Mononuclear cell (primary cell): ENCODE measurements at regions not wholly inside any gene's neighbourhood (a gene's known extent, or its start where the extent isn't known, plus 50 kb on each side); places are given as distances from the start of the nearest gene placed in this dataset.

Experiments used
- H3K27me3 ChIP-seq: 2 replicates; pipeline ENCODE4 v1.6.0; 2011; ENCODE audit warnings: low read length, control low read depth; ENCODE audit not compliant: insufficient read depth
- H3K4me1 ChIP-seq: 2 replicates; pipeline ENCODE4 v1.5.1; 2011; ENCODE audit warnings: mild to moderate bottlenecking, low read length, control low read depth; ENCODE audit not compliant: insufficient read depth
- H3K4me3 ChIP-seq: 2 replicates; pipeline ENCODE4 v1.5.1; 2011; ENCODE audit warnings: mild to moderate bottlenecking, low read length, moderate library complexity
- H3K9me3 ChIP-seq: 2 replicates; pipeline ENCODE4 v1.5.1; 2011; ENCODE audit warnings: low read depth, mild to moderate bottlenecking, control low read depth, low read length

DNA sequence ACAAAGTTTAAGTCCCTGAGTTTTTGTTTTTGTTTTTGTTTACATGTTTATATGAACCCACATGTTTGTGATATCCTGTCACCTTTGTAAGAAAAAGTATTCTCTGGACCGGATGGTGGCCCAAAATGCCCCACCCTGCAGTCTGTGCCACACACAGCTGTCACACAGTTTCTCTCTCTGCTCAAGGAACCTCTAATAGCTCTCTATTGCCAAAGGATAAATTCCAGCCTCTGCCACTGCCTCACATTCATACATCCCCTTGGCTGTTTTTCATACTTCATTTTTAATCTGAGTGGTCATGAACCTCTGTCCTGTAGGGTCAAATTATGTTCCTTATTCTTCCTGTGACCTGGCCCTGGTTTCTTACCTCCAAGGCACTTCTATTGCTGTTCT, 520.3 kb upstream of the CDH5 start:
- Histone ChIP-seq H3K9me3 (no peaks in the 10 kb centered on the region), H3K27me3 (no peaks in the 10 kb centered on the region), H3K4me1 (no peaks in the 10 kb centered on the region), H3K4me3 (no peak overlapping the region)

DNA sequence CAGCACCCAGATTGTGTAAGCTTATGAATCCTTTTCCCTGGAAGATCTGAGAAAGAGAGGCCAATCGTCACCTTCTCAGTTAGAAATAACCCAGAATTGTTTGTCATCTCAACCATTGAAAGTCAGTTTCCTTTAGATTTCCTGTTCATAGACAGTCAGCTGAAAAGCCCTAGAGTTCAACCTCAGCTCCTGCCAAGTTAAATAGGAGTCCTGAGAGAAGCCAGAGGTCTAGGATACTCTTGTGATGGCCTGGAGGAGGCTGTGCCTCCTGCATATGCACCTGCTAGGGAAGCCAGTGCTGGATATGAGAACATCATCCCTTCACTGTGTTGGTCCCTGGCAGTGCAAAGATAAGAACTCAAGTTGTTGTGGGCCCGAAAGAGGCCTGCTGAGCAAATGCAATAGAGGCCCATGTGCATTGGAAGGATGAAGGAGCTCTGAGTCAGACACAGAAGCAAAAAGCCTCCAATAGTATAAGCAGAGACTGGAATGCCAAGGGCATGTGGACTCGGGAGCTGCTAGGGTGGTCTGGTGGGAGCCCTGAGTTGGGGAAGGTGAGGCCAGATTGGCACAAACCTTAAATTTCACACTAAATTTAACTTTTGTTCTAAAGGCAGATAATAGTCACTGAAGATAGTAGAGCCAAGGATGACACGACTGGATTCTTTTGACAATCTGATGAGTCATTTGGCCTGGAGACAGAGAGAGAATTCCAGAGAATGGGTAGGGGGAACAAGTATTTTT, 520.9 kb upstream of the CDH5 start:
- Histone ChIP-seq H3K9me3 (no peaks in the 10 kb centered on the region), H3K27me3 (no peaks in the 10 kb centered on the region)

DNA sequence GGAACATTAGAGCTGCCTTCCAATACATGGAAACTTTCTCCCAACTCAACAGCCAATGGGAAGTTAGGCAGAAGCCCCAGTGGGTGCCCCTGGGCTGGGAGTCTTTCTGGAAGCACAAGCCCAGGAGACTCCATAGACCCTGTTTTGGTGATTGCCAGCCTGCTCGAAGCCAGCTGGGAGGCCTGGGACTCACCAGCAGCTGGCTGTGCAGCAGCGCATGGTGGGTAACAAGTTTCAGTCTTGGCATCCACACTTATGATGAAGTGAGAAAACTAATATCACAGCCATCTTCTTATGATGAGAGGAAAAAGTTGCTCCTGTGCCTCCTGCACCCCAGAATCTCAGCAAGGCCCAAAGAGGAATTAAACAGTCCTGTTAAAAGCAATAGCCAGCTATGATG, 522.5 kb upstream of the CDH5 start:
- Histone ChIP-seq H3K4me3 (no peak overlapping the region), H3K27me3 (no peaks in the 10 kb centered on the region), H3K4me1 (no peaks in the 10 kb centered on the region), H3K9me3 (no peaks in the 10 kb centered on the region)

More for the DNA sequence above, 520.9 kb upstream of the CDH5 start:
- Histone ChIP-seq H3K4me3 (no peak overlapping the region), H3K4me1 (no peaks in the 10 kb centered on the region)

DNA sequence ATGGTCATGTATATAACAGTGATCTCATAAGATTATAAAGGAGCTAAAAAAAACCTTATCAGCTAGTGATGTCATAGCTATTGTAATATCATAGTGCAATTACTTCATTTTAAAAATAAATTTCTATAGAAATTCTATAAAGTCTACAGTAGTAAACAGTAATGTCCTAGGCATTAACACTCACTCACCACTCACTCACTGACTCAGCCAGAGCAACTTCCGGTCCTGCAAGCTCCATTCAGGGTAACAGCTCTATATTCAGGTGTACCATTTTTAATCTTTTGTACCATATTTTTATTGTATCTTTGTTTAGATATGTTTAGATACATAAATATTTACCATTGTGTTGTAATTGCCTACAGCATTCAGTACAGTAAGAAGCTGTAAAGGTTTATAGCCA, 524.4 kb upstream of the CDH5 start:
- Histone ChIP-seq H3K9me3 (no peaks in the 10 kb centered on the region), H3K4me3 (no peak overlapping the region), H3K4me1 (no peaks in the 10 kb centered on the region), H3K27me3 (no peaks in the 10 kb centered on the region)

DNA sequence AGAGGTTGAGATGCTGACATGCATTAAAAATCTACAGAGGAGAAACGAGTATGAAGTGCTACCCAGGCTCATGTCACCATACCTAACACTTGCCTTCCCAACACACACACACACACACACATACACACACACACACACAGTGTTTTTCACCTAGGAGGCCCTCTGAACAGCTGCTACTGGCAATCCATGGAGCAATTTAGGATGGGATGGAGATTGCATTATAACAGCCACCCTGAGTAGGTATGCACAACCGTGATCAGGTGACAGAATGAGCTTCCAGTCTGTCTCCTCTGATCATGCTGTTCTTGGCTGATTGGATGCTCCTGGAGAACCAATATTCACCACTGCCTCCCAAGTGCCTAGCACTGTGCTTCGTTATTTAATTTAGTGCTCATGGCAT, 528.5 kb upstream of the CDH5 start:
- H3K27me3 ChIP-seq = no peaks in the 10 kb centered on the region
- no peaks in the 10 kb centered on the region for H3K9me3 ChIP-seq
- H3K4me3 ChIP-seq = no peak overlapping the region
- no peaks in the 10 kb centered on the region for H3K4me1 ChIP-seq

DNA sequence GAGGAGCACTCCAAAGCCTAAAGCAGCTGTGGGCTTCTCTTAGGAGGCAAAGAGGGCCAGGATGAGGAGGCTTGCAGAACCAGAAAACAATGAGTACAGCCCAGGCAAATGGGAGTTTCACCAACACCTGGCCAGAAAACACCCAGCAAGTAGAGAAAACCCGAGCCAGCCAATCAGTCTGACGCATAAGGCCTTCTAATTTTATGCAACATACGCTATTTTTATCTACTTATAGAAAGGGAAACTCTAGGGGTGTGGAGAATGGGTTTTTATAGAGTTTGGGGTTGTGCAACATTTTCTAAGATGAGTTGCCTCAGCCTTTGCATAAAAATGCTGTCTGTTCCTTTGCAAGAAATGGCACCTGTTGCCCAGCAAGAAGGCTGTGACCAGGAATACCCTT, 529.0 kb upstream of the CDH5 start:
- Histone ChIP-seq H3K9me3 (no peaks in the 10 kb centered on the region), H3K4me1 (no peaks in the 10 kb centered on the region), H3K27me3 (no peaks in the 10 kb centered on the region), H3K4me3 (no peak overlapping the region)

DNA sequence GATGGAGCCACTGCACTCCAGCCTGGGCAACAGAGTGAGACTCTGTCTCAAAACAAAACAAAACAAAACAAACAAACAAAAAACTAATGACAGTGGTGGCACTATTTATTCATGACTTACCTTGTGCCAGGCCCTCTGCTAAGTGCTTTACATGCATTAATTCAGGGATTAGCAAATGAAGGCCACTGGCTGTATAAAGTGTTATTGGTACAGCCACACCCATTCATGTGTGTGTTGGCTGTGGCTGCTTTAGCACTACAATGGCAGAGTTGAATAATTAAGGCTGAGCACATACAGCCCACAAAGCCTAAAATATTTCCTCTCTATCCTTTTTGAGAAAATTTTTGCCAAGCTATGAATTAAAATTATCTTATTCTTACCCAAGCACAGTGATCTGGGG, 531.8 kb upstream of the CDH5 start:
- no peaks in the 10 kb centered on the region for H3K27me3 ChIP-seq
- no peak overlapping the region for H3K4me3 ChIP-seq
- no peaks in the 10 kb centered on the region for H3K9me3 ChIP-seq
- H3K4me1 ChIP-seq = no peaks in the 10 kb centered on the region

DNA sequence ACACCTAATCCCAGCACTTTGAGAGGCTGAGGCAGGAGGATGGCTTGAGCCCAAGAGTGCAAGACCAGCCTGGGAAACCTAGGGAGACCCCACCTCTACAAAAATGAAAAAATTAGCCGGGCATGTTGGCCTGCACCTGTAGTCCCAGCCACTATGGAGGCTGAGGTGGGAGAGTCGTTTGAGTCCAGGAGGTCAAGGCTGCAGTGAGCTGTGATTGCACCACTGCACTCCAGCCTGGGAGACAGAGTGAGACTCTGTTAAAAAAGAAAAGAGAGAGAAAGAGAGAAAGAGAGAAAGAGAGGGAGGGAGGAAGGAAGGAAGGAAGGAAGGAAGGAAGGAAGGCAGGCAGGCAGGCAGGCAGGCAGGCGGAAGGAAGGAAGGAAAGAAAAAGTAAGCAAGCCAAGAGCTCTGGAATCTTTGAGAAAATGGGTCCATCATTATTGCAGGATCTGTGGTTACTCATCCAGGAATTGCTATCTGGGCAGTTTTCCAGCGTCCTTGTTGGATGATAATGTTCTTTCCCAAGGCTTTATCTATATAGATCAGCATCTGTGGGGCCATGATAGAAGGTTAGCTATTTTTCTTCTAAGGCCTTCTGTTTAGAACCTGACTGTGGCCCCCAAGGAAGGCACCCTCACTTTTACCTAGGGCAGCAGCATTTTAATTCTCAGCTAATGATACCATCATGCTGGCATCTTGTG, 533.2 kb upstream of the CDH5 start:
- Histone ChIP-seq H3K27me3 (no peaks in the 10 kb centered on the region), H3K4me1 (no peaks in the 10 kb centered on the region), H3K9me3 (no peaks in the 10 kb centered on the region), H3K4me3 (no peak overlapping the region)

DNA sequence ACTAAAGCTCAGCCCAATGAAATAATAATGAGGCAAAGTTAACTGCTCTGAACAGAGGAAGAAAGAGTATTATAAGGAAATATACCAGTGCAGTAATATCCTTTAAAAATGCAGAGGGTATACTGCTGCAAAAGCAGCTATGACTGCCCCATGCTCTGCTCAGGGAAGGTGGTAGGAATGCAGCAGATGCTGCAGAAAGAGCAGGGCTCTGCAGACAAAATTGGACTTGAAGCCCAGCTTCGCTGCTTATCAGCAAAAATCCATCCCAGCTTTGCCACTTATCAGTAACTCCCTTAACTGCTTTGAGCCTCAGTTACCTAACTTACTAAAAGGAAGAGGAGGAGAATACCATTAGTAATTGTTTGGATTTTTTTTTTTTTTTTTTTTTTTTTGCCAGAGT, 533.8 kb upstream of the CDH5 start:
- Histone ChIP-seq H3K4me1 (no peaks in the 10 kb centered on the region), H3K4me3 (no peak overlapping the region), H3K27me3 (no peaks in the 10 kb centered on the region), H3K9me3 (no peaks in the 10 kb centered on the region)

DNA sequence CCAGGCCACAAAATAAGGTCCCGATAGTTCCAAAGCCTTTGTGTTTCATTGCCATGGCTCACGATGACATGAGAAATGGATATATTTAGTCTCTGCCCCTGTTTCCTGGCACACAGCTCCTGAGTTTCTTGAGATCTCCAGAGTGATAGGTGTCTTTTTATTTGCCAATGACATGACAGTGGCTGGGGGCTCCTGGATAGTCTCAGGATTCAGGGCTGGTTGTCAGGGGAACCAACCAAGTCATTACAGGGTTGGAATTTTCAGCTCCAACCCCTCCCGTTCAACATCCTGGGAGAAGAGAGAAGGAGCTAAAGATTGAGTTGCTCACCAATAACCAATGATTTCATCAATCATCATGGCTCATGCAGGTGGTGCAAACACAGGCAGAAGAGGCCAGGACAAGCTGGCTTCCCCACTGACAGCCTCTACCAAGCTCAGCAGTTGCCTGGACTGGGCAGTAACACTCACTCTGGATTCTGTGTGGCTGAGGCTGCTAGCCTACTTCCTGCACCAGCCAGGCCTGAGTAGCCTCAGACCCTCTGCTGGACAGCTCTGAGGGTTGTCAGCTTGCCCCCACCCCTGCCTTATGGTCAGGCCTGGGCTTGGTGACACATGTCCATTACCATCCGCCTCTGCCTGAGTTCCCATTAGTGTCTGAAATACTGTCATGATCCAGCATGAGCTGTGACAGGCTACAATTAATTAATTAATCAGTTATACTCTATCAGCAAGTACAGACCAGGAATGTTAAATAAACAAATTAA, 534.4 kb upstream of the CDH5 start:
- Histone ChIP-seq H3K9me3 (no peaks in the 10 kb centered on the region), H3K27me3 (no peaks in the 10 kb centered on the region), H3K4me3 (no peak overlapping the region), H3K4me1 (no peaks in the 10 kb centered on the region)

DNA sequence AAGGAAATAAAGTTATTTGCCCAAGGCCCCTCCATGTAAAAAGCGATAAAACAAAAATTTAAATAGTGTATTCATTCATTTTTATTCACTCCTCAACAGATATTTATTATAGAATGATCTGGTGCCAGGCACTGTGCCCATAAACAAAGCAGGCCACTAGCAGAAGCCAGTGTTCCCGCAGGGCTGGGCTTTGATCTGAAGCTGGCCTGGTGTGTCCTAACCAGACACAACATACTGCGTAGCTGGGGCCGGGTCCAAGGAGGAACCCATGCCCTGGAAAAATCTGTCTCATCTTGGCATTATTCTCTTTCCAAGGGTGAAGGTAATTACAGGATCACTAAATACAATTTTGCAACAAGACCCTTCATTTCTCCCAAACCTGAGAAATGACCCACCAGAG, 537.4 kb upstream of the CDH5 start:
- no peaks in the 10 kb centered on the region for H3K27me3 ChIP-seq
- H3K4me1 ChIP-seq = no peaks in the 10 kb centered on the region
- H3K4me3 ChIP-seq = no peak overlapping the region
- H3K9me3 ChIP-seq = no peaks in the 10 kb centered on the region

DNA sequence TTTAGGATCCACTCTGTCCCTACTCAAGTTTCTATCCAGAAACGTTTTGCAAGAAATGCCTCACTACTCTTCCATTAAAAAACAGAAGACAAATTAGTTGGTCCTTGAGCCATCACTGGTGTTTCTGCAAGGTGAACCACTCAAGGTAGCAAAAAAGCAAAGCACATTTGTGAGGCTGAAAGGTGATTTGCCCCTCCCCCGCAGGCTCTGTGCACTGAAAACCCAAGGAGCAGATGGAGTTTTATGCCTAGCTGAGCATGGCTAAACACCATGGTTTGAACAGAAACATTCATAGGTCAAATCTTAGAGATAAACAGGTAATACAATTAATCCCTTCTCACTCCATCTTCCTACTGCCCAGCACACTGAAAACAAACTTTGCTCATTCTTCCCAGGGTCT, 538.2 kb upstream of the CDH5 start:
- no peaks in the 10 kb centered on the region for H3K4me1 ChIP-seq

DNA sequence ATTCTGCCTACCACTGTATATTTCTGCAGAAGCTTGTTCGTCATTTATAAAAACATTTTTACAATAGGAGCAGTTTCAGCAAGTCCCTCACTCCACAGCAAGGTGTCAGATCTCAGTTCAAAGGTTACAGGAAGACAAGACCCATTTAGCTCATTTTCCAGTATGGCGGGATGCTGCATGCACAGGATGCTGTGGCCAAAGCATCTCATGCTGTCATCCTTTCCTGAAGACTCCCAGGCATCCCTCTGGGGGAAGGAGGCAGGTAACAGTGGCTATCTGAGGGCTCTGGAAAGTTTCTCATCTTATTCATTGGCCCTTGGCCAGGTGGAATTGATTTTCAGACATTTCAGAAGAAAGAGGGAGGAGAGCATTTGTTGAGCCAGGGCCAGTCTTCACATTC, 539.3 kb upstream of the CDH5 start:
- no peak overlapping the region for H3K4me3 ChIP-seq
- H3K9me3 ChIP-seq = no peaks in the 10 kb centered on the region
- H3K4me1 ChIP-seq = no peaks in the 10 kb centered on the region
- no peaks in the 10 kb centered on the region for H3K27me3 ChIP-seq

More for the DNA sequence above, 538.2 kb upstream of the CDH5 start:
- Histone ChIP-seq H3K27me3 (no peaks in the 10 kb centered on the region), H3K4me3 (no peak overlapping the region), H3K9me3 (no peaks in the 10 kb centered on the region)

DNA sequence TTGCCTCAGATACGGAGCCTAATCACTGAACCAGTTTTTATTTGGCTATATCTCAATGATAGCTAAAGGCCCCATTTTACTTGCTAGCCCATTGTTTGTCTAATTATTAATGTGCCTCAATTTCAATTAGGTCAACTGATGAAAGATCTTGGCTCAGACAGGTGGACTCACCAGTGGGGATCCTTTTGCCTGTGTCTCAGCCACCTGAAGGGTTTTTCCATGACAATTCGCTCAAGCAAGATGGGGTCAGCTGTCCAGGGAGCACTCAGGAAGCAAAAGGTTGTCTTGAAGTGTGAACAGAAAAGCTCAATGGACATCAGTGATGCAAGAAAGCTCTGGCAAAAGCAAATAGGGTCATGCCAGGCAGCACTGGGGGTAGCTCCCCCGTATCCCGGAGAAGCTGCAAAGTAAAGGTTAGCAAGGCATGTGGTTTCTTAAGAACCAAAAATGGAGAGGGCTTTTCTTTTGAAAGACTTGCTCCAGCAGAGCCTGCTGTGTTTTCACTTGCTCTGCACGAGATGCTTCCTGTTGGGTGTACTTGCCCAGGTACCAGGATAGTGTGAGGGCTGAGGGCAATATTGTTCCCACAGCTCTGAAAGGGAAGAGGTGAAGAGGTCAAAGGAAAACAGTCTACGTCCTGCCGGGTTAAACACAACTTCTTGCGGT, 541.2 kb upstream of the CDH5 start:
- H3K4me1 ChIP-seq = no peaks in the 10 kb centered on the region
- H3K4me3 ChIP-seq = no peak overlapping the region
- H3K9me3 ChIP-seq = no peaks in the 10 kb centered on the region
- no peaks in the 10 kb centered on the region for H3K27me3 ChIP-seq

DNA sequence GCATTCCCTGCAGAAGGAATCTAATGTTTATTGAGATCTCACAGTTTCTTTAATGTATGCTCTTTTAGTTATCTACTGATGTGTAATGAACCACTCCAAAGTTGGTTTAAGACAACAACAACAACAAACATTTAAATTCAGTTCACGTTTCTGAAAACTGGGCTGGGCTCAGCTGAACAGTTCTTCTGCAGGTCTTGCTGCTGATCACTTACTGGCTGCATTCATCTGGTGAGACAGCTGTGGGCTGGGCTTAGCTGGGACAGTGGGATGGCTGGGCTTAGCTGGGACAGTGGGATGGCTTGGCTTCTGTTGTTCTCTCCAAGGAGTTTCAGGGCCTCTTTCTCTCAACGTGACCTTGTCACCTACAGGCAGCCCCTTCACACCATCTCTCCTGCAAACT, 544.3 kb upstream of the CDH5 start:
- H3K4me3 ChIP-seq = no peak overlapping the region
- no peaks in the 10 kb centered on the region for H3K4me1 ChIP-seq
- H3K9me3 ChIP-seq = no peaks in the 10 kb centered on the region
- H3K27me3 ChIP-seq = no peaks in the 10 kb centered on the region
